ENCODE measurements at regions not wholly inside any gene's neighbourhood (a gene's known extent, or its start where the extent isn't known, plus 50 kb on each side); places are given as distances from the start of the nearest gene placed in this dataset.

DNA sequence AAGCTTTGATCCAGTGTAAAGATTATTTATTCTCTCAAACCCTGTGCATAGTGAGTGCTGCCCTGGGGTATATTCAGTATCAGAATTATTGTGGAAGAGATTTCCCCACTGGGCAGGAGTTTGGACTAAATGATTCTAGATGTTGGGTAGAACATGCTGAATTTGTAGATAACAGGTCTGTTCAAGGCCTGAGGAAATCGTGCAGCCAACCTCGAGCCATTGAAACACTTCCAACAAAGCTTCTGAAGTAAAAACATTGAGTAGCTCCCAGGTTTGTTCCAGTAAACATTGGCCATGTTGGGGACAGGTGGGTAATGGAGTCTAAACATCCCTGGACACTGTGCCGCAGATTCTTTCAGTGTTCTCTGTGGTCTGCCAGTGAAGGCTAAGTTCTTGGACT lies 87.5 kb downstream of the LLPH start (continued):
- TF ChIP-seq, protein P1, sequence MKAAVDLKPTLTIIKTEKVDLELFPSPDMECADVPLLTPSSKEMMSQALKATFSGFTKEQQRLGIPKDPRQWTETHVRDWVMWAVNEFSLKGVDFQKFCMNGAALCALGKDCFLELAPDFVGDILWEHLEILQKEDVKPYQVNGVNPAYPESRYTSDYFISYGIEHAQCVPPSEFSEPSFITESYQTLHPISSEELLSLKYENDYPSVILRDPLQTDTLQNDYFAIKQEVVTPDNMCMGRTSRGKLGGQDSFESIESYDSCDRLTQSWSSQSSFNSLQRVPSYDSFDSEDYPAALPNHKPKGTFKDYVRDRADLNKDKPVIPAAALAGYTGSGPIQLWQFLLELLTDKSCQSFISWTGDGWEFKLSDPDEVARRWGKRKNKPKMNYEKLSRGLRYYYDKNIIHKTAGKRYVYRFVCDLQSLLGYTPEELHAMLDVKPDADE (IDR thresholded peaks at IDR 0.05): no peak

DNA sequence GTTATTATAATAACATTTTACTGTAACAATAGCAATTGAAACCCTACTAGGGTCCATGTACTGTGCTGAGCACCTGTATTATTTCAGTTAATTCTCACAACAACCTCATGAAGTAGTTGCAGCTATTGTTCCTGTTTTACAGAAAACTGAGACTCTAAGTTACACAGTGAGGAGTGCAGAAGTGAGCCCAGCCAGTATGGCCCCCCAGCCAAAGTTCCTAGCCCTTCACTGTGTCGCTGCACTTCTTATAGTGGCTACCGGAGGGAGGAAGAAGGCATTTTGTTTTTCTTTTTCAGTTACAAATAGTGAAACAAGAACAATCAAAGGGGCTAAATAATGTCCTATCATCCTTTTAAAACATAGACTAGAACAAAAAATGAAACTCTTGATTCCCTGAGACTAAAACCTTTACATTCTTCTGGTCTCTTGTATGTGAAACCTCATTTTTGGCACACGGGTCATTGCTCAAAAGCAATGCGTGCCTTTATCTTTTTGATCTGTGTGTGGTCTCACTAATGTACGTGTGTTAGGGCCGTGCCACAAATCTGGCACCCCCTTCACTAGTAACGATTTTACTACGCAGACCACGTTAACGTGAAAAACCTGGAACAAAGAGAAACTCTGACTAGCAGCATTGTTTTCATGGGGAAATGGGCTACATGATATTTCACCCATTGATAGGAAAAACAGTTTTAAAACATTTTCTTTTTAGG lies 88.7 kb downstream of the LLPH start:
- H3K27ac ChIP-seq (ENCODE audit: low read depth): no peak overlapping the region
- no peak for ATAC-seq
- no peak overlapping the region; the same call in 1 of the 2 replicates for H2AFZ ChIP-seq
- peaks cover 3% of the 10 kb centered on the region; the same call in 1 of the 2 replicates for H3K9me2 ChIP-seq (ENCODE audit: insufficient read depth)
- H3K36me3 ChIP-seq (ENCODE audit: insufficient read depth): no peaks in the 10 kb centered on the region
- Mint-ChIP-seq H3K27ac (no peak overlapping the region), H3K4me3 (no peak overlapping the region), H3K4me1 (peaks cover 3% of the 10 kb centered on the region; the same call in 2 of the 3 replicates), H3K27me3 (ENCODE audit: insufficient read depth, low read depth, poor library complexity) (peaks cover 2% of the 10 kb centered on the region), H3K9me3 (no peaks in the 10 kb centered on the region), H3K36me3 (ENCODE audit: low read depth) (no peaks in the 10 kb centered on the region)
- no peak overlapping the region for H3K4me2 ChIP-seq
- H3K4me3 ChIP-seq: no peak overlapping the region
- no peak for TF ChIP-seq NANOG (IDR thresholded peaks at IDR 0.05; ENCODE audit: borderline replicate concordance)
- DNase-seq (ENCODE audit: low spot score): no peak
- no peaks in the 10 kb centered on the region for H3F3A ChIP-seq (replicated peaks; ENCODE audit: low read depth)
- no peaks in the 10 kb centered on the region for H4K20me1 ChIP-seq (replicated peaks; ENCODE audit: insufficient read depth)
- H3K27me3 ChIP-seq (ENCODE audit: insufficient read depth): no peaks in the 10 kb centered on the region
- H3K79me2 ChIP-seq (replicated peaks; ENCODE audit: insufficient read depth): no peaks in the 10 kb centered on the region
- H3K4me1 ChIP-seq (ENCODE audit: insufficient read depth): no peaks in the 10 kb centered on the region

GRCh38 chr12:66036317-66036716 lies 94.2 kb downstream of the LLPH start:
- no peak overlapping the region for H3K27ac ChIP-seq (ENCODE audit: low read depth)
- ATAC-seq: no peak

More at GRCh38 chr12:66036317-66036716, 94.2 kb downstream of the LLPH start:
- Histone ChIP-seq H3K4me3 (no peak overlapping the region), H2AFZ (no peak overlapping the region), H3K4me1 (ENCODE audit: insufficient read depth) (no peaks in the 10 kb centered on the region), H3K4me2 (no peak overlapping the region), H3F3A (replicated peaks; ENCODE audit: low read depth) (no peaks in the 10 kb centered on the region), H3K9me2 (ENCODE audit: insufficient read depth) (peaks cover 3% of the 10 kb centered on the region), H3K27me3 (ENCODE audit: insufficient read depth) (no peaks in the 10 kb centered on the region), H3K36me3 (ENCODE audit: insufficient read depth) (no peaks in the 10 kb centered on the region), H3K79me2 (replicated peaks; ENCODE audit: insufficient read depth) (no peaks in the 10 kb centered on the region), H4K20me1 (replicated peaks; ENCODE audit: insufficient read depth) (no peaks in the 10 kb centered on the region)
- Mint-ChIP-seq H3K9me3 (no peaks in the 10 kb centered on the region), H3K4me1 (peaks cover 3% of the 10 kb centered on the region; the same call in 1 of the 3 replicates), H3K4me3 (no peak overlapping the region), H3K27ac (no peak overlapping the region), H3K36me3 (ENCODE audit: low read depth) (no peaks in the 10 kb centered on the region), H3K27me3 (ENCODE audit: insufficient read depth, low read depth, poor library complexity) (peaks cover 2% of the 10 kb centered on the region)
- DNase-seq (ENCODE audit: low spot score): no peak
- TF ChIP-seq CTCF (conservative IDR thresholded peaks at IDR 0.05; ENCODE audit: low read depth in 2 of 2) (no peak), EZH2 (IDR thresholded peaks at IDR 0.05; ENCODE audit: low read depth, unreplicated experiment) (no peak), ZNF462 (CRISPR knock-in tag; IDR thresholded peaks at IDR 0.05) (no peak), CREB1 (CRISPR knock-in tag; IDR thresholded peaks at IDR 0.05; ENCODE audit: low read depth) (no peak), ZNF331 (CRISPR knock-in tag; IDR thresholded peaks at IDR 0.05; ENCODE audit: low read depth) (no peak), POLR2AphosphoS5 (IDR thresholded peaks at IDR 0.05; ENCODE audit: low read depth) (no peak), JUNB (IDR thresholded peaks at IDR 0.05; ENCODE audit: unreplicated experiment) (no peak)
- TF ChIP-seq, protein P1 (IDR thresholded peaks at IDR 0.05): no peak

All from GM23338 (cell line).